NB4 (cell line): ENCODE measurements at regions not wholly inside any gene's neighbourhood (a gene's known extent, or its start where the extent isn't known, plus 50 kb on each side); places are given as distances from the start of the nearest gene placed in this dataset.
"Not testable (repeated sequence)": the region's sequence is repeated elsewhere in the genome, so short reads cannot be mapped to it uniquely, and the experiment has no call there.

Experiments
- MYC ChIP-seq: IDR thresholded peaks from 2 replicates; pipeline ENCODE4 v1.6.1; 2011; ENCODE audit warnings: low read depth, low read length
- TF ChIP-seq, protein P1 (sequence below): IDR thresholded peaks from one replicate; pipeline ENCODE4 v1.5.1; 2012; ENCODE audit warnings: low read depth, low read length

DNA sequence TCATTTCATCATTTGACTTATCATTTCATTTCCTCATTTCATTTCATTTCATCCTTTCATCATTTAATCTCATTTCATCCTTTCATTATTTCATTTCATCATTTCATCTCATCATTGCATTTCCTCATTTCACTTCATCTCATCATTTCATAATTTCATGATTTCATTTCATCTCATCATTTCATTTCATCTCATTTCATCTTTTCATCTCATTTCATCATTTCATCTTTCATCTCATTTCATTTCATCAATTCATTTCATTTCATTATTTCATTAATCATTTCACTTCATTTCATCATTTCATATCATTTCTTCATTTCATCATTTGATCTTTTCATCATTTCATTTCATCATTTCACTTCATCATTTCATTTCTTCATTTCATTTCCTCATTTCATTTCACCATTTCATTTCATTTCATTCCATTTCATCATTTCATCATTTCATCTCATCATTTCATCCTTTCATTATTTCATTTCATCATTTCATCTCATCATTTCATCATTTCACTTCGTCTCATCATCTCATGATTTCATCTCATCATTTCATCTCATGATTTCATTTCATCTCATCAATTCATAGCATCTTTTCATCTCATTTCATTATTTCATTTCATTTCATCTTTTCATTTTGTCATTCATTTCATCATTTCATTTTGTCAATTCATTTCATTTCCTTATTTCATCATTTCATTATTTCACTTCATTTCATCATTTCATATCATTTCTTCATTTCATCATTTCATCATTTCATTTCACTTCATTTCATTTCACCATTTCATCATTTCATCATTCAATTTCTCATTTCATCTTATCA lies 131.1 kb downstream of the ZNF92 start:
- TF ChIP-seq MYC, result not testable (repeated sequence)
- TF ChIP-seq, protein P1, sequence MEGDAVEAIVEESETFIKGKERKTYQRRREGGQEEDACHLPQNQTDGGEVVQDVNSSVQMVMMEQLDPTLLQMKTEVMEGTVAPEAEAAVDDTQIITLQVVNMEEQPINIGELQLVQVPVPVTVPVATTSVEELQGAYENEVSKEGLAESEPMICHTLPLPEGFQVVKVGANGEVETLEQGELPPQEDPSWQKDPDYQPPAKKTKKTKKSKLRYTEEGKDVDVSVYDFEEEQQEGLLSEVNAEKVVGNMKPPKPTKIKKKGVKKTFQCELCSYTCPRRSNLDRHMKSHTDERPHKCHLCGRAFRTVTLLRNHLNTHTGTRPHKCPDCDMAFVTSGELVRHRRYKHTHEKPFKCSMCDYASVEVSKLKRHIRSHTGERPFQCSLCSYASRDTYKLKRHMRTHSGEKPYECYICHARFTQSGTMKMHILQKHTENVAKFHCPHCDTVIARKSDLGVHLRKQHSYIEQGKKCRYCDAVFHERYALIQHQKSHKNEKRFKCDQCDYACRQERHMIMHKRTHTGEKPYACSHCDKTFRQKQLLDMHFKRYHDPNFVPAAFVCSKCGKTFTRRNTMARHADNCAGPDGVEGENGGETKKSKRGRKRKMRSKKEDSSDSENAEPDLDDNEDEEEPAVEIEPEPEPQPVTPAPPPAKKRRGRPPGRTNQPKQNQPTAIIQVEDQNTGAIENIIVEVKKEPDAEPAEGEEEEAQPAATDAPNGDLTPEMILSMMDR, result not testable (repeated sequence)
